LNCAP (cell line): ENCODE measurements at regions not wholly inside any gene's neighbourhood (a gene's known extent, or its start where the extent isn't known, plus 50 kb on each side); places are given as distances from the start of the nearest gene placed in this dataset.

Experiments used
- TF ChIP-seq, protein P1 (sequence below): fragments of 450-650 bp; IDR thresholded peaks from 2 replicates; pipeline ENCODE4 v1.5.1; 2017; ENCODE audit warnings: mild to moderate bottlenecking

DNA sequence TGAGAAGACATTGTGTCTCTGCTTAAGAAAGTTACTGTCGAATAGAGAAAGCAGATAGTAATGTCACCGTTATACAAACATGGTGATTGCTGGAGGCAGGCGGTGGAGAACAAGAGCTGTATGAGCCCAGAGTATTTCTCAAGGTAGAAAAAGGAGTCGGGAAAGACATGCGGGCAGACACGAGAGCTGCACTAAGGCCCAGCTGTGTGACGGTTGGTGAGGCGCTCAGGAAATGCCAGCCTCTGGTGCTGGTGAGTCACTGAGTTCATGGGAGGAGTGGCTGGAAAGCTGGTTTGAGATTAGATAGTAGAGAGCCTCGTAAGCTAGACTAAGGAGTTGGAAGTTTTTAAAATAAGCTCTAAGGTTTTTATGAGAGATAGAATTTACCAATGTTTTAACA lies 390.9 kb upstream of the TRIB2 start:
- TF ChIP-seq, protein P1, sequence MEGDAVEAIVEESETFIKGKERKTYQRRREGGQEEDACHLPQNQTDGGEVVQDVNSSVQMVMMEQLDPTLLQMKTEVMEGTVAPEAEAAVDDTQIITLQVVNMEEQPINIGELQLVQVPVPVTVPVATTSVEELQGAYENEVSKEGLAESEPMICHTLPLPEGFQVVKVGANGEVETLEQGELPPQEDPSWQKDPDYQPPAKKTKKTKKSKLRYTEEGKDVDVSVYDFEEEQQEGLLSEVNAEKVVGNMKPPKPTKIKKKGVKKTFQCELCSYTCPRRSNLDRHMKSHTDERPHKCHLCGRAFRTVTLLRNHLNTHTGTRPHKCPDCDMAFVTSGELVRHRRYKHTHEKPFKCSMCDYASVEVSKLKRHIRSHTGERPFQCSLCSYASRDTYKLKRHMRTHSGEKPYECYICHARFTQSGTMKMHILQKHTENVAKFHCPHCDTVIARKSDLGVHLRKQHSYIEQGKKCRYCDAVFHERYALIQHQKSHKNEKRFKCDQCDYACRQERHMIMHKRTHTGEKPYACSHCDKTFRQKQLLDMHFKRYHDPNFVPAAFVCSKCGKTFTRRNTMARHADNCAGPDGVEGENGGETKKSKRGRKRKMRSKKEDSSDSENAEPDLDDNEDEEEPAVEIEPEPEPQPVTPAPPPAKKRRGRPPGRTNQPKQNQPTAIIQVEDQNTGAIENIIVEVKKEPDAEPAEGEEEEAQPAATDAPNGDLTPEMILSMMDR = no peak

DNA sequence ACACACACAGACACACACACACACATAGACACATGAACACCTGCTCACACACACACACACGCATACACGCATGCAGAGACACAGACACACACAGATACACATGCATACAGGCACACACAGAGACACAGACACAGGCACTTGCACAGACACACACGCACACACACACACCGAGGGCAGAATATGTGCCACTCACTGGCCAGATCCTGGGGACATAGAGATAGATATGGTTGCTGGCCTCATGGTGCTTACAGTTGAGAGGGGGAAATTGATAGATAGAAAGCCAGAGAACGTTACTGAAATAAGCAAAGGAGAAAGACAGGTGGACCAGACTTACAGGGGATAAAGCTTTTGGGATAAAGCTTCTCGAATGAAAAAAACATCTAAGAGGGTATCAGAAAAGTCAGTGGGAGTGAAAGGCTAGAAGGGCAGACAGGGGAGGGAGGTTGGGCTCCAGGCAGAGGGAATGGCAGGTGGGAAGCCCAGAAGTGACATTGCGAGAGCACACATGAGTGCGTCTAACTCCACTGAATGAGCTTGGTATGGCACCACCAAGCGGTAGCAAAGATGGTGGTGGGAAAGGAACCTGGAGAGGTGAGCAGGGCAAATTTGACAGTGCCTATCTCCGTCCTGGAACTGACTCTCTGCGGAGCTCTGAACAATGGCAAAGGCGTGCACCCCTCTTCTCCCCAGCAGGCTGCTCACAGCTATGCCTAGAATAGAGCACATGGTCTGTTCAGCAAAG lies 390.1 kb upstream of the TRIB2 start:
- TF ChIP-seq, protein P1 = peak; percentile 48

DNA sequence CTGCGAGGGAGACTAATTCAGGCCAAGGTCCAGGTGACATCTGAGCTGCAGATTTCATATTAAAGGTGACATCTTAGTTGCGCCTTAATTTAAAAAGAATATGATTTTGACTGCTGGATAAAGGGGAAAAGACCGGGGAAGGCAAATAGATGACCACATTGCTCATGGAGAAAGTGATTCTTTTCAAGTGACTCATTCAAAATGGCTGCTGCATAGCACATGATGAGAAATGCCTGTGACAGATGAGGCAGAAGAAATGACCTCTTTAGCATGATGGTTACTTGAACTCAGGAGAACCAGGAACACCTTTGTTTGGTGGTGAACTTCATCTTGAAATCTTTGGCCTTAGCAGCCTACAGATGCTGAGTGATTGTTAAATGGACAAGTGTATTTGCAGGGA lies 385.8 kb upstream of the TRIB2 start:
- TF ChIP-seq, protein P1 = no peak

DNA sequence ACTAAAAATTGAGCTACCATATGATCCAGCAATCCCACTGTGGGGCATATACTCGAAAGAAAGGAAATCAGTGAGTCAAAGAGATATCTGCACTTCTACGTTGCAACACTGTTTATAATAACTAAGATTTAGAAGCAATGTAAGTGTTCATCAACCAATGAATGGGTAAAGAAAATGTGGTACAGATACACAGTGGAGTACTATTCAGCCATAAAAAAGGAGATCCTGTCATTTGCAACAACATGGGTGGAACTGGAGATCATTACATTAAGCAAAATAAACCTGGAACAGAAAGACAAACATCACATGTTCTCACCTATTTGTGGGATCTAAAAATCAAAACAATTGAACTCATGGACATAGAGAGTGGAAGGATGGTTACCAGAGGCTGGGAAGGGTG lies 385.0 kb upstream of the TRIB2 start:
- TF ChIP-seq, protein P1 = no peak

DNA sequence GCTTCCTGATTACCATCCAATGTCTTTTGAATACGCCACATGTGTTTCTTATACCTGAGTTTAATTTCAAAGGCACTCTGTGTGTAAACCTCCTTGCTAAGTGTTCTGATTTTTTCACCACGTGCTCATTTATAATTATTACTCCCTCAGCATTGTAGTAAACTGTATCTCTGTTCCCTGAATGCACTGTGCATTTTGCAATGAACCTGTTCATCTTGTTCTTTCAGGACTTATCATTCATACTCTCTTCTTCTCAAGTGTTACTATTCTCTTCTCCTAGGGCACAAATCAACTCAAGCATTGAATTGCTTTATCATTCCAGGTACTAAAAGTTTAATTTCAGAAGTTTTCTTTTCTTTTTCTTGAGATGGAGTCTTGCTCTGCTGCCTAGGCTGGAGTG lies 383.4 kb upstream of the TRIB2 start:
- TF ChIP-seq, protein P1 = no peak

DNA sequence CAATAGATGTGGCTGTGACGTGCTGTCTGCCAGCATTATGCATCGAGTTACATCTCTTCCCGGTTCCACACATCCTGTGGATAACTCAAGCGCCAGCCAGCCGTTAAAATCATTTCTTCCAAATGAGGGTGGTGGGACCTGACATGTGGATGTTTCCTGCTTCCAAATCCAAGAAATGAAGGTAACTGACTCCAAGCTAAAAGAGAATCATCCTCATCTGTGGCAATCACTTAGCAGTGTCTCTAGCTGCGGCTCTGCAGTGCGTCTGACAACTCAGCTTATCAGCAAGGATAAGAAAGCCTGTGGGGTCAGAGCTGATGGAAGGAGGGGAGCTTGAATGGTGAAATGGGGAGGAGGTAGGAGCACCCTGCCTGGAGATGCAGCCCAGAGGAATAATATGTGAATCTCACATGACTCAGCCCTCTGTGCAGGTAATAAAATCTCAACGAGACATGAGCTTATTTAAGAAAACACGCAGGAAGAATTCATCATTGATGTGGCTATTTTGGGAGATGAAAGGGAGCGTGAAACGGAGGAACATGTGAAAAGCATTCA lies 382.2 kb upstream of the TRIB2 start:
- TF ChIP-seq, protein P1 = no peak

DNA sequence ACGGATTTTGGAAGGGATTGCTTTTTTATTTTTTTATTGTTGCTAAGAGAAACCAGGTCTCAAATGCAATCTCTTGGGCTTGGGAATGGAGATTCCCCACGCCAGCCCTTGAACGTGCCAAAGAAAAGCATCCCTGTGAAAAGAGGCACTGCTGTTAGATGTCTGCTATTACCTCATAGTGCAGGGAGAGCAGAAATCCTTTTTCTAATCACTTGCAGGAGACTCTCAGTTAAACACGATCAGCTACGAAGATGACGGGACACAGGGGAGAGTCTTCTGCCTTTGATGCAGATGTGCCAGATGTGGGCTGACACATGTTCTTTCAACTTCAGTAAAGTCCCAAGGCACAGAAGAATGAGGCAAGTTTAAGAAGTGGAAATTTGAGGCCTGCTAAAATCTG lies 381.6 kb upstream of the TRIB2 start:
- TF ChIP-seq, protein P1 = no peak
